ENCODE measurements at regions not wholly inside any gene's neighbourhood (a gene's known extent, or its start where the extent isn't known, plus 50 kb on each side); places are given as distances from the start of the nearest gene placed in this dataset.

DNA sequence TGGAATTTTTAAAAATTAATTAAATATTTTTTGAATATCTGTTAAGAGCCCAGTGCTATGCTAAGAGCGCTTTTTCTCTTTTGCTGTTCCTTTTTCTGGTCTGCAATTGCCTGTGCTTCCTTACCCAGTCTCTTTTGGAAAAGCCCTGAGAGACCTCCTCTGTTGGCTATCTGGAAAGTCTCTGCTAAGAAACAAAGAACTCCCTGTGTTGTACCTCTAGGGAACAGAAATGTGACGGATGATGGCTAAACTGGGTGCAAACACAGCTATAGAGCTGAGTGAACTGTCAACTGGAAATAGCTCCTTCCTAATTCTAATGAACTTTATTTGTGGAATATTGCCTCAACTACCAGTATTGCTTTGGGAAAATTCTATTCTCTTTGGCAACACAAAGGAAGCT is 261.6 kb upstream of the NOVA1 start:
- TF ChIP-seq CTCF (IDR thresholded peaks at IDR 0.05; ENCODE audit: low read depth, low read length) (no peak), POLR2A (IDR thresholded peaks at IDR 0.05; ENCODE audit: extremely low read depth, insufficient read length) (no peak), MAX (IDR thresholded peaks at IDR 0.05; ENCODE audit: low read depth, low read length) (no peak)
